HG03159 (cell line): ENCODE measurements at regions not wholly inside any gene's neighbourhood (a gene's known extent, or its start where the extent isn't known, plus 50 kb on each side); places are given as distances from the start of the nearest gene placed in this dataset.
"Not testable (repeated sequence)": the region's sequence is repeated elsewhere in the genome, so short reads cannot be mapped to it uniquely, and the experiment has no call there.

Experiments
- ATAC-seq: cut with Tn5 transposase; IDR thresholded peaks from one replicate; pipeline ENCODE4 v1.9.1; 2021; ENCODE audit warnings: mild to moderate bottlenecking, moderate library complexity; ENCODE audit not compliant: unreplicated experiment

DNA sequence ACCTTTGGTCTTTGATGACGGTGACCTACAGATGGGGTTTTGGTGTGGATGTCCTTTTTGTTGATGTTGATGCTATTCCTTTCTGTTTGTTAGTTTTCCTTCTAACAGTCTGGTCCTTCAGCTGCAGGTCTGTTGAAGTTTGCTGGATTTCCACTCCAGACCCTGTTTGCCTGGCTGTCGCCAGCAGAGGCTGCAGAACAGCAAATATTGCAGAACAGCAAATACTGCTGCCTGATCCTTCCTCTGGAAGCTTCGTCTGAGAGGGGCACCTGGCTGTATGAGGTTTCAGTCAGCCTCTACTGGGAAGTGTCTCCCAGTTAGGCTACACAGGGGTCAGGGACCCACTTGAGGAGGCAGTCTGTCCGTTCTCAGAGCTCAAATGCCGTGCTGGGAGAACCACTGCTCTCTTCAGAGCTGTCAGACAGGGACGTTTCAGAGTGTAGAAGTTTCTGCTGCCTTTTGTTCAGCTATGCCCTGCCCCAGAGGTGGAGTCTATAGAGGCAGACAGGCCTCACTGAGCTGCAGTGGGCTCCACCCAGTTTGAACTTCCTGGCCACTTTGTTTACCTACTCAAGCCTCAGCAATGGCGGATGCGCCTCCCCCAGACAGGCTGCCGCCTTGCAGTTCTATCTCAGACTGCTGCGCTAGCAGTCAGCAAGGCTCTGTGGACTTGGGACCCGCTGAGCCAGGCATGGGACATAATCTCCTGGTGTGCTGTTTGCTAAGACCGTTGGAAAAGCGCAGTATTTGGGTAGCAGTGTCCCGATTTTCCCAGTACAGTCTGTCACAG, 156.4 kb upstream of the NR3C2 start:
- ATAC-seq: not testable (repeated sequence)

DNA sequence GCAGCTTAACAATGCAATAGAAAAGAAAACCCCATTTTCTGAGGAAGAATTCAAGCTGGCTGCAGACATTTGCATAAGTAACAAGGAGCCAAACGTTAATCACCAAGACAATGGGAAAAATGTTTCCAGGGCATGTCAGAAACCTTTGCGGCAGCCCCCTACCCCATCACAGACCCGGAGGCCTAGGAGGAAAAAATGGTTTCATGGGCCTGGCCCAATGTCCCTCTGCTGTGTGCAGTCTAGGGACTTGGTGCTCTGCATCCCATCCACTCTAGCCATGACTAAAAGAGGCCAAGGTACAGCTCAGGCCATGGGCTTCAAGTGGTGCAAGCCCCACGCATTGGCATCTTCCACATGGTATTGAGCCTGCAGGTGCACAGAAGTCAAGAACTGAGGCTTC, 147.0 kb upstream of the NR3C2 start:
- ATAC-seq: no peak

DNA sequence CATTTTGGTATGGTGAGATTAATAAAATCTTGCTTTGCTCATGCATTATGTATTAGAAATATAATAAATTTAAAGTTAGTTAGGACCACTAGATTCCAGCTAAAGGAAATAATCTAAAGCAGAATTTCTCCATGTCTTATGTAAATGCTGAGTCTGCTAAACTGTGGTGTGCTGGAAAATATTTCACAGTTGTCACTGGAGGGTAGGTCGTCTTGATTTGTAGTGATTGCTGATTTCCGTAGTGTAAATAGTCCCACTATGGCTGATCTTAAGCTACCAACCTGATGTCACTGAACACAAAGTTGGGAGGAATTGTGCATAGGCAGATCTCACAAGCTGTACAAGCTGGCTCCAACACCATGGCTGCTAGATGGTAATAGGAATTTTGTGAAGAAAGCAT, 133.4 kb upstream of the NR3C2 start:
- no peak for ATAC-seq

DNA sequence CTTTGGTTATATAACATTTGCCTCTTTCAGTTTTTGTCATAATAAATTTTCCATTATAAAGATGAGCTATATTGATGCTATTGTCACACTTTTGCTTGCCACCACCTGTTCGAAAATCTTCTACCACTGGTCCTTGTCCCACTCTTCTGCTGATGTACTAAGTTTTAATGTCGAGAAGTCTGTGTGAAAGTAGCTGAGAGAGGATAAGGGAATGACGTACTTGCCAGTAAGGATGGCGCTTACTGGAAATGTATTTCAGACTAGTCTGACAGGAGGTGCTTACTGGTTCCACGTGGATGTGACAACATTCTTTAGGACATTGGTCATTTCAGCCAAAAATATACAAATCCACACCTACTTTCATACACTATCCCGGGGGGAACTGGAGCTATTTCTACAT, 132.7 kb upstream of the NR3C2 start:
- no peak for ATAC-seq

DNA sequence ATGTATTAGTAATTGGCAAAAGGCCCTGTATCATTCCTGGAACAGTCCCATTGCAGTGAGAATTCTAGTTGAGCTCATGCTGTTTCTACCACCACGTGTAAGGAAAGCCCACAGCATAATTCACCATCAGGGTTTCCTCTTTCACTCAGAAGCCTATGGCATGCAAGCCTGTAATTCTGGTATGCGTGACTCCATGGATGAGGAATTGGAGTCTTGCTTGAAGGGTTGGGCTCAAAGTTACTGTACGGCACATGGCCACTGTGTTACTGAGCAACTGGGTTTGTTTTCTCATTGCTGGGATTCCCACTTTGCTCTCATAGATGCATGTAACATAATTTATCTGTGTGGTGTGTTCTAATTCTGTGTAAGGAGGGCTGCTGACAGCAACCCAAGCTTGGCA, 132.3 kb upstream of the NR3C2 start:
- ATAC-seq: no peak

DNA sequence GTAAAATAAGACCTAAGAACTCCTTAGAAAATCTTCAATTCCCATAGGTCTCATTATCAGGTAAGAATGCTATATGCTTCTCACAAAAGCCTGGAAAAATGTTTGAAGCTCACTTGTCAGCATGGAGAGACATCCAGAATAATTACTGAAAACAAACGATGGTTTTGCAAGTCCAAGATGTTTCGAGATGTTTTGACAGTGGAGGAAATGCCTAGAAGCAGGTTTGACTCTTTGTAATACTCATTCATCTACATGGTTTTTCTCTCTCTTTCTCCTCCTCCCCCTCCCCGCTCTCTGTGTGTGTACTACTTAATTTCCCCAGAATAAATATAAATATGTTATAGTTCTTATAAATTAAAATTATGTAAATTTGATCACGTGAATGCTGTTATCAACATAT, 131.9 kb upstream of the NR3C2 start:
- no peak for ATAC-seq

DNA sequence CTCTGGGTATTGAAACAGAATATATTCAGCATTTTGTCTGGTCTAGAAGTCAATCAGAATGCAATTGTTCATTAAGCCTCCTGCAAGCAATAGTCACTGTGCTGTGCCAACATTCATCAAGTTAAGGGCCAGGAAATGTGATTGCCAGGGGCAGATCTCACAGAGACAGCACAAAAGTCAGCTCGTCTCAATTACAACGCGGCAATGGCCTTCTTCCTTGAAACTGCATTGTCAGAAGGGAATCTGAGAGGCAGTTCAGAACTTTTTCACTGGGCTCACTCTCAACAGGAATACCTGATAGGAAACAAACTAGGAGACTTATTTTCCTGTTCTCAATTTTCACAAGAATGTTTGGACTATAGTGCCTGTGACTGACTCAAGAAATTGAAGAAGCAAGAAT, 131.1 kb upstream of the NR3C2 start:
- ATAC-seq: no peak

DNA sequence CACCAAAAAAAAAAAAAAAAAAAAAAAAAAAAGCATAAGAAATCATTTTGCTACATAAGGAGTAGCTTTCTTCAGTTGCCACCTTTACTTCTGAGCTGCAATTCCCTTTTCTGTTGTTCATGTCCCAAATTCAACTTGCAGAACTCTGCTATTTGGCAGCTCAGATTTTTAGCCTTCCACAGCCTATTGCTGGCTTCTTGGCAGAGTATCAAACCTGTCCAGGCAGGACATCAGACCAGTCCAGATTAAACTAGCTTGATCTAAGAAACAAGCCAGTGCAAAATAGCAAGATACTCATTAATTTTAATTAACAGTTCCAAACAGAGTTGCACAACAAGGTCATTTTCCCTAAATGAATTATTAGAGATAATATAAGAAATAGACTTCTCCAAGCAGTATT, 123.6 kb upstream of the NR3C2 start:
- no peak for ATAC-seq

DNA sequence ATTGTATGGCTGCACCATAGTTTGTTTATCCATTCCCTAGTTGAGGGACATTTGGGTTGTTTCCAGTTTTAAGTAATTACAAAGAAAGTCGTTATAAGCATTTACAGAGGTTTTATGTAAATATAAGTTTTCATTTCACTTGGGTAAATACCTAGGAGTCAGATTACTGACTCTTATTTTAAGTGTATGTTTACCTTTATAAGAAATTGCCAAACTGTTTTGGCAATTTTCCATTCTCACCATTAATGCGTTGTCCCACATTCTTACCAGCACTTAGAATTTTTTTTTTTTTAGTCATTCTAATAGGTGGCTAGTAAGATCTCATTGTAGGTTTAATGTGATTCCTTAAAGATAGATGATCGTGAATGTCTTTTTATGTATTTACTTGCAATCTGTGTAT, 121.5 kb upstream of the NR3C2 start:
- no peak for ATAC-seq

DNA sequence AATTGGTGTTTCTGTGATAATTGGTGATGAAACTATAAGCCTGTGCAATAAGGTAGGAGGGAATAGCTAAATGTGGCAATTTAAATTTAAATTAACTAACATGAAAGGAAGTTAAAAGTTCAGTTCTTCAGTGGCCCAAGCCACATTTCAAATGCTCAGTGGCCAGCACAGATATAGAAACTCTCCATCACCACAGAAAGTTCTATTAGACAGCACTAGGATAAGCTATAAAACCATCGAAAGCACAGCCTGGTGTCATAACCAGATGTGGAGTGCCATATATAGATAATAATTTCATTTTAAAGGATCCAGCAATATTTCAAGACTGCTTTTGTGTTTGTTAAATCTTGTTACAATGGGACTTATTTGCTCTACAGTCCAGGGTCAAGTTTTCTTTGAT, 119.3 kb upstream of the NR3C2 start:
- ATAC-seq: no peak

DNA sequence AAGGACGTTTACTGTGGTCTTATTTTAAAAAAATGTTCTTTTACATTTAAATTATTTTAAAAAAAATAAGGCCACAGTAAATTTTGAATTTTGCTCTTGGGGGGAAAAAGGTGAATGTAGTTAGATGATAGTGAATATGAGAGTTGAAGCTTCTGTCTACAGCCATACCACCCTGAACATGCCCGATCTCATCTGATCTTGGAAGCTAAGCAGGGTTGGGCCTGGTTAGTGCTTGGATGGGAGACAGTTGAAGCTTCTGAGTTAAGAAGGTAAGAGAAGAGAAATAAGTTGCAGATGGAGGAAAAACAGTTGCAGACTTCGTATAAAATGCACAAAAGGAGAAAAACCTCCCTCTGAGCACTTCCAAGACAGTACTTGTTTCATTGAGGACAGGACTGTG, 115.6 kb upstream of the NR3C2 start:
- ATAC-seq: no peak

DNA sequence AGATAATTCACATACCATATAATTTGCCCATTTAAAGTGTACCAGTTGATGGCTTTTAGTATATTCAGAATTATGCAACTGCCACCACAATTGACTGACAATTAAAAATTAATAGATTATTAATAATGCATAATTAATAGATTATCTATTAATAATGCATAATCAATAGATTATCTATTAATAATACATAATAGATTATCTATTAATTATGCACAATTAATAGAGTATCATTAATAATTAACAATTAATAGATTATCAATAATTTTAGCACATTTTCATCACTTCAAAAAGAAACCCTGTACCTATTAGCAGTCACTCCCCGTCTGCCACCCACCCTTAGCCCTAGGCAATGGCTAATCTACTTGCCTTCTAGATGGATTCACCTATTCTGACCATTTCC, 108.6 kb upstream of the NR3C2 start:
- no peak for ATAC-seq

DNA sequence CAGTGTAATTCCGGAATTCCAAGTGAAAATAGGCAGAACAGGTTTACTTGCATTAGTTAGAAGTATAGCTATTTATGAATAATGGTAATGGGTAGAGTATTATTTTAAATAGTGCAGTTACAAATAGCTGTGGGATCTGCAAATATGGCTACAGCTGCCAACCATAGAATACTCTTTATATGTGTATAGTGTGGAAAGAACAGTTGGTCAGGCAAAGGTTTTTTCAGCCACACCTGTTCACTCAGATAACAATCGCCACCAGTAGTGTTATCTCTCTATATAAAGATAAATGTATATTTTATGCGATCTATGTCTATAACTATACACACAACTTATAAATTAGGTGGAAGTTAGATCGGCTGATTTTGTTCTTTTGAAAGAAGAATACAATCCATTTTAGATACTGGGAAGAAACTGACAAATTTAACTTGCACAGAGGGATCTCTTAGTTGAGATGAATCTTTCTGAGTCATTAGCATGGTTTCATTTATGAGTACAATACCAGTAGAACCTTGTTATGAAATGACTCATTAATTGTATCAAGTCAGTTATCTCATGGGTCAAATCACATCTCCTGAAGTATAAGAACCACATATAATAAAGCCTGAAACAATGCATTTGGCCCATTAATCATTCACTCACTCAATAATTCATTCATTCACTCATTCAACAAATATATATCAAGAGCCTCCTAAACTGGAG, 100.9 kb upstream of the NR3C2 start:
- no peak for ATAC-seq

DNA sequence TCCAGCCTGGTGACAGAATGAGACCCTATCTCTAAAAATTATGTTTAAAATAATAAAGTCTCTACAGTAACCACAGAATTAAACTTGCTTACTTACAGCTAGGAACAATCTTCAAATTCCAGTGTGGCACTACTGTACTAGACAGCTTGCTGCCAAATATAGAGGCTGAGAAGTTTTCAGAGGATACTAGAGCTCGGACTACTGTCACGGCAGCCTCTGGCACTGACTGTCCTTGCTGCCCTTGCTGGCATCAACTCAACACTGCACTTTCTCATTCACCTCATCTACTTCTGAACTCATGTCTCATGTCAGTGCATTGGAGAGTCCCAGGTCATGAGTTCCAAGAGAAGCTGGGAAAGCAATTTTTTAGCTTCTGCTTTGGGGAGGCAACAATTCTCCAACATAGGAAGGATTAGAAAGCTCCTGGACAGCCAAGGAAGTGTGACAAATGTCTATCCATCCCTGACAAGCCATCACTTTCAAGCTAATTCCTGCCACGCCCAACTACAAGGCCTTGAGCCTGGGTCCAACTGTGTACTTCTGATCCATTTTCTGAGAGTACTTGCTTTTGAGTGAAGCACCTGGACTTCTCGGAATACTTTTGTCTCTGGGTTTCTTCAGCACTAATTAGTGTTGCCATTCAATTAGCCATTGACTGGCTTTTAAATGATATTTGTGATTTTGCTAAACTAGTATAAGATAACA, 98.6 kb upstream of the NR3C2 start:
- ATAC-seq: no peak

DNA sequence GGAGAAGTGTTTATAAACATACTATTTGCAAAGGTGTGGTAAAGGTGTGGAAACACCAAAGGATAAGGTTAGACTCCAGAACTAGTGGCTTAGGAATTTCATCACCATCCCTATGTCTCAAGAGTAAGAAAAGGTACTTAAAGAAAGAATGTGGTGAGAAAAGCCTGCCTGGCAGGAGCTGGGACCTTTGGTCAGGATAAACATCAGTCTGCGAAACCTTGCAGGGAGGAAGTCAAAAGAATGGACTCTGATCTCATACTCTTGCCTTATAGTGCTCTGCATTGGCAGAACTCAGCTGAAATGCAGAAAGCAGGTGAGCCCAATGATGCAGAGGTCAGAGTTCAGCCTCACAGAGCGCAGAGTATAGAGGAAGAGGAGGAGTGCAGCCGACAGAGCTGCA, 97.2 kb upstream of the NR3C2 start:
- no peak for ATAC-seq

DNA sequence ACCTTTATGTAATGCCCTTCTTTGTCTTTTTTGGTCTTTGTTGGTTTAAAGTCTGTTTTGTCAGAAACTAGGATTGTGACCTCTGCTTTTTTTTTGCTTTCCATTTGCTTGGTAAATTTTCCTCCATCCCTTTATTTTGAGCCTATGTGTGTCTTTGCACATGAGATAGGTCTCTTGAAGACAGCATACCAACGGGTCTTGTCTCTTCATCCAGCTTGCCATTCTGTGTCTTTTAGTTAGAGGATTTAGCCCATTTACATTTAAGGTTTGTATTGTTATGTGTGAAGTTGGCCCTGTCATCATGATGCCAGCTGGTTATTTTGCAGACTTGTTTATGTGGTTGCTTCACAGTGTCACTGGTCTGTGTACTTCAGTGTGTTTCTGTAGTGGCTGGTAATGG, 91.6 kb upstream of the NR3C2 start:
- ATAC-seq: not testable (repeated sequence)

DNA sequence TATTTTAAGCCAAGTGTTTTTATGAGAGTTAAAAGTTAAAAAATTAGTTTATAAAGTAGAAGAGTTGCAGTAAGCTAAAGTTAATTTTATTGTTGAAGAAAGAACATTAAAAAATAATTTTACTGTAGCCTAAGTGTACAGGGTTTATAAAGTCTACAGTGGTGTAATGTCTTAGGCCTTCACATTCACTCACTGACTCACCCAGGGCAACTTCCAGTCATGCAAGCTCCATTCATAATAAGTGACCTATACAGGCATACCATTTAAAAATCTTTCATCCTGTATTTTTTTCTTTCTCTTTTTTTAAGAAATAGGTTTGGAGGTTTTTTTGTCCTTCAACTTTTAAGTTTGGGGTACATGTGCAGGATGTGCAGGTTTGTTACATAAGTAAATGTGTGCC, 87.9 kb upstream of the NR3C2 start:
- ATAC-seq: no peak

DNA sequence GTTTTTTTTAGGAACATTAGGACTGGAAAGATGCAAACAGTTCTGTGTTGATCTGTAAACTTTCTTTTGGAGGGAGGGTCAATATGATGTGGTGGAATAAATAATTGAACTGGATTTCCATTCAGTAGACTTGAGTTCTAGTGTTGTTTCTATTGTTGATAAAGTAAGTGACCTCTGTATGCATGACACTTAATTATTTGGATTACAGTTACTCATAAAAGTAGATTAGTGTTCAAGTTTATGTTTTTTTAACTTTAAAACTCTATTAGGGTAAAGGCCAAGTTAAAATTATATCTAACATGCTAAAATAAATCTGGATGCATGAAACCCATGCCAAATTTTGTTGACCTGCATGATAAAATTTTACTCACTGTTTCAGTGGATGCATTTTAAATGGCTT, 85.4 kb upstream of the NR3C2 start:
- ATAC-seq: no peak

DNA sequence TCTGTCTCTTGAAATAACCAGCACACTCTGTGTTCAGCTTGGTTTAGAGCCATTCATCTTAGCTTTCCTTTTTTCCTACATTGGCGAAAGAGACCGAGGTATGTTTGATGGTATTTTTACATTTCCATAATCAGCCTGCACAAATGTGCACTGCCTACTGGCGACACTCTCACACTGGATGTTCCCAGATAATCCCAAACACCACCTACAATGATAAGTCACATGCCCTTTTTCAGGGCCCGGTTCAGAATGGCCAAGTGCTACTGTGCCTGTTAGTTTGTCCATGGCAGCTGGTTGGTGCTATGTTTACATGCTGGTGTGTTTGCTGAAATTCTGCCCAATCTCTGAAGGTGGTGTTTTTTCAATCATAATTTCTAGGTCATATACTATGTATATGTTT, 80.8 kb upstream of the NR3C2 start:
- no peak for ATAC-seq

DNA sequence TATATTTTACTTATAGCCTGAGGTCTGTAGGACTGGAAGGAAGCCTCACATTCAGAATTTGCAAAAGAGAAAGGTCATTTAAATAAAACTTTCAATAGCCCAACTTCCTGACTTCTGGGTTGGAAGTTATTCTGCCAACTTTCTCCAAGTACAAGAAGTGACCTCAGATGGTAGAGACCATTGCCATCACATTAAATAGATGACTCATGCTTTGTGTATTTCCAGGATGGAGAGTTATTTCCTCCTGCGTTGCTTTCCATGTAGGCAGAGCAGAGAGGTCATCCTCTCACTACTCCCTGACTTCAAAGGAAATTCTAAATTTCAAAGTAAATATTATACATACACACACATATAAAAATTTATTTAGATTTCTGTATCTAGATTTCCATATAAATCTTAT, 73.0 kb upstream of the NR3C2 start:
- no peak for ATAC-seq

DNA sequence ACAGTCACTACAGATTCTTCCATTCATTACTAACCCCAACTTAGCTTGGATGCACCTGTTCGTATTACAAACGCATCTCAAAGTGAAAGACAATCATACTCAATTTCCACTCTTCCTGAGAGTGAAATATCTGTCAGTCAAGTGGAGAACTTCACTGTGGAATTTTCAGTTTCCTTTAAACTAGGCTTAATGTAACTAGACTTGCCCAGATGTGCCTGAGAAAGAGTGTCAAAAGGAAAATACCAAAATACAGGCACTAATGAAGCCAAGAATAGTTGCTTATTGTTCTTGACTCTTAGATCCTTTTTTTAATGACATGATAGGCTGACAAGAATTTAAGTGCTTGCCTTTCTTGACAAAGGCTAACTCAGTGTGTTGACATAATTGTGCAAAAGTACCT, 72.4 kb upstream of the NR3C2 start:
- ATAC-seq: no peak

DNA sequence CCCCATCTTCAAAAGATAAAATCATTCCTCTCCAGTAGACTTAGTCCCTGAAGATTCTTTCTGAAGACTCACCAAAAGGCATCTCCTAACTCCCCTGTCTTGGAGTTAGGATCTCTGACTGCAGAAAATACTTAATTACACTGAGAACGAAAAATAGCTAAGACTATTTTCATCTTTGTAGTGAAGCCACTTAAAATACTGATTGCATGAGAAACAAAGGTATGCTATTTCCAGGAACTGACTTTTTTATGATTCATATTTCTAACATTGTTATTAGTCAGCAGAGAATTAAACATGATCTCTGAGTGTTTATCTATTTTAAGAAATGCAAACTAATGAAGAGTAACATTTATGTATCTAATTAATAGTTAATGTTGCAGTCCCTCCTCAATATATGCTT, 71.8 kb upstream of the NR3C2 start:
- ATAC-seq: no peak
